ENCODE measurements at regions not wholly inside any gene's neighbourhood (a gene's known extent, or its start where the extent isn't known, plus 50 kb on each side); places are given as distances from the start of the nearest gene placed in this dataset.
"Not testable (repeated sequence)": the region's sequence is repeated elsewhere in the genome, so short reads cannot be mapped to it uniquely, and the experiment has no call there.

DNA sequence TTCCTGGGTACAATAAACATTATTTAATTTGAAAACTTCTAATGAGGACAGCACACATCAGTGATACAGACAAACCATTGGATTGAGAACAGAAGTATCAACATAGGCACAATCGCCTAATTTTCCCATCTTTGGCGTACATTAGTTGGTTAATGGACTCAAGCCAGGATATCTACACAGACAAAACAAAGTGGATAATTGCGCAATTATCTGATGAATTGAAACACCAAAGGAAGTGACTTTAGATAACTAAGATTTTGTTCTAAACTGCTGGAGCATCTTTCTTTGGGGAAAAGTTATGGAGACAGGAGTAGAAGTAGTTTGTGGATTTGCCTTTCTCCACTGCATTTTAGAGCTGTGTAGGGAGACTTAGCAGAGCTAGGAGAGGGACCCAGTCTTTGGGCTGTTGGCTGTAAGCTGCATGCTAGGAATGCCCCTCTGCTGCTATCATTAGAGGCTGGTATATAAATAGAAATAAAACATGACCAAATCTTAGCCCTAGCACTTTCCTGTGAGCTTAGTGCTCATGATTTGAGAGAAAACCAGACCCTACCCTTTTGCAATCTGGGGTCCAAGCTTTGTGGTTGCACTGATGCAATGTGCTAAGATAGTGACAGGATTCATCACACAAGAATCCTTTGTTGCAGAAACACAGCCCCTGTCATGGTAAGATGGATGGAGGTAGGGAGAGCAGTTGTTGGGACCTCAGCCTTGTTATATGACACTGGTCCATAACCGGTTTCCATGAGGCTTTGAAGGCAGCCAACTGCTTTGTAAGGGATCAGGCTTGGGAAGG is 264.5 kb upstream of the PIK3C3 start:
- no peak for DNase-seq

DNA sequence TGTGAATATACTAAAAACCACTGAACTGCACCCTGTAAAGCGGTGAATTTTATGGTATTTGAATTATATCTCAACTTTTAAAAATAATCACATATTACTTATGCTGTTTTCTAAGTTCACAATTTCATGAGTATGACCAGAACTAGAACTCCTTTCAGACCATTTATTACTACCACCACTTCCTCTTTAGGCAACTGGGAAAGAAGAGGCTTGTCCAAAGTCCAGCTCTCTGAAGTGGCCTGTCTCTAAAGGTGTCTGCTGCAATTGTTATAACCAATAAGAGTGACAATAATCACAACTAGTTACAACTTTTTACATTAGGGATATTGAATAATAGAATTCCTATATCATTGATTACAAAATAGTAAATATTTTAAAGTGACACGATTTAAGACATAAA is 267.9 kb upstream of the PIK3C3 start:
- DNase-seq: no peak

DNA sequence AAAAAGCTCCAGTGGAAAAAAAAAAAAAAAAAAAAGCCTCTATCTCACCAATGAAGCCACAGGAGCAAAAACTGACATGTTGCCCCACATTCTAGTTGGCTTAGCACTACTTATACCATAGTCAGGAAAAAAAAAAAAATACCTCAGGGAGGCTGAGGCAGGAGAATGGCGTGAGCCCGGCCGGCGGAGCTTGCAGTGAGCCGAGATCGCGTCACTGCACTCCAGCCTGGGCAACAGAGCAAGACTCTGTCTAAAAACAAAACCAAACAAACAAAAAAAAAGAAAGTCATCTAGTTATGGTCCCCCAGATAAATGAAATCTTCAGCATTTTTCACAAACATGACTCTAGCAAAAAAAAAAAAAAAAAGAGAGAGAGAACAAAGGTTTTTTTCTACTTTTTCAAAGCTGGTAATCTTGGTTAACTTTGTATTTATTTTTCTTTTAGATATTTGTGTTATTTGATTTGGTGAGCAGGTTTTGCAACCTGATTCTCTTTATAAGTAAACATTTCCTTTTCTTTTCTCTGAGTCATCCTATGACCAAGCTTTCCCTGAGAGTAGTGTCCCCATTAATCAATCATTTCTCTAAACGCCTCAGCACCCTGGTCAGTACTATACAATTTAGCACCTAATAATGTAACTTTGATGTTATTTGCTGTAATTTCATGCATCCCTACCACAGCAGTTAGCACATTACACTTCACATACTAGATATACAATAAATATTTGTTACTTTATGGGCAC is 273.7 kb upstream of the PIK3C3 start:
- no peak for DNase-seq

DNA sequence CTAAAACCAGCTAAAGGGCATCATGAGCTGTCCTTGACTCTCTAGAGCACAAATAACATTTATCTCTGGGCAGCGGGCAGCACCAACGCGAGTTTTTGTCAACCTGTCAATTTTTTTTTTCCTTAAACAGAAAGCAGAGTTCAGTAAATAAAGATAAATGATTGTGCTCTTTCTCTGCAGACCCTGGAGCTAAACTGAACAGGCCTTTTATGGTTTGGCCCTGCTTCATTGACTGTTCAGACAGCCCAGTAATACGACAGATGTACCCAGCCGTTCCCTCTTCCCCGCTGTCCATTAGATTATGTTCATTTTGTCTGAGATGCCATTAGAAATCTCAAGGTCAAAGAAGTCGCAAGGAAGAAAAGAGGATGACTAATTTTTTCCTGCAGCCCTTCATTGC is 280.5 kb upstream of the PIK3C3 start:
- no peak for DNase-seq

DNA sequence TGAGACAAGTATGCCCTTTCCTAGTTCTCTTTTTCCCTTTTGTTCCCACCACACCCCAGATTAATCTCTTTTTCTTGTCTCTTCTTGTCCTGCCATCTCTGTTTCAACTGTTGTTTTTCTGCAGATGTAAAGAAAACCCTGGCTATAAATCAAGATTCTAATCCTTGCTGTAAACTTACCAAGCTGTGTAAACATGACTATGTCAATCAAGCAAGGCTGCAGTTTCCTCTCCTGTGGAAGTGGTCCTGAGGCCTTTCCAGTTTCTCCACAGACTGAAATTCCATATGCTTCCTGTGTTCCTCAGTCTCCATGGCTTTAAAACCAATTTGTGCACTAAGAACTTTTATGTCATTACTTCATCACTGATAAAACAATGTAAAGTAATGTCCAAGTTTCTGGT is 288.8 kb upstream of the PIK3C3 start:
- DNase-seq: no peak

DNA sequence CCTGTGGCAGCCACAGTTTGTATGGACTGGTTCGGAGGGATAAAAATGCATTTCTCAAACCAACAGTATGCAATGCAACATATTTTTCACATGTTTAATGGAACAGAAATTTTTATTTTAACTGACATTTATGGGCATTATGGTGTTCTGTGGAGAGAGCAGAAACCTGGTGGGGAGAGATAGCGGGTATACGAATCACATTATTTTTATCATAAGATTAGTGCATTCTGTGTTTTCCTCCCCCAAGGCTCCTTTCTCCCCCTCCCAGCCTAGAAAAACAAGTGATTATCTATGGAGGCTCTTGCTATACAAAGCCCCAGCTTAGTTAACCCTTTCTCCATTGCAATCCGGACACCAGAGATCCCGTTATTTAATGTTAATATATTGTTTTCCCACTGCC is 289.8 kb upstream of the PIK3C3 start:
- DNase-seq: no peak

DNA sequence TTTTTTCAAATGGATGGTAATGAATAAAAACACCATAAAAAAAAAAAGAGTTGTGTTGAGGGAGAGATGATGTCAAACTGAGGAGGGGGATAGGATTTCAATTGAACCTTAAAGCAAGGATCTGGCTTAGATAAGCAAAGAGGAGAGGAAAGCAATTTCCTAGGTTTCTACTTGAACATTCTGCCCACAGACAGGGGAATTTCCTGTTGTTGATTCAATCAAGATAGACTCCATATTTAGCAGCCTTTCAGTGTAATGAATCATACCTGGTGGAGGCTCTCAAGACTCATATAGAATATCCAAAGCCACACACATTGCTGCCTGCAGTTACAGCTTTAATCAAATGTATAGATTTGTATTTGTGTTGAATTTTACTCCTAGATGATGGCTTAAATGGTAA is 294.4 kb upstream of the PIK3C3 start:
- no peak for DNase-seq

DNA sequence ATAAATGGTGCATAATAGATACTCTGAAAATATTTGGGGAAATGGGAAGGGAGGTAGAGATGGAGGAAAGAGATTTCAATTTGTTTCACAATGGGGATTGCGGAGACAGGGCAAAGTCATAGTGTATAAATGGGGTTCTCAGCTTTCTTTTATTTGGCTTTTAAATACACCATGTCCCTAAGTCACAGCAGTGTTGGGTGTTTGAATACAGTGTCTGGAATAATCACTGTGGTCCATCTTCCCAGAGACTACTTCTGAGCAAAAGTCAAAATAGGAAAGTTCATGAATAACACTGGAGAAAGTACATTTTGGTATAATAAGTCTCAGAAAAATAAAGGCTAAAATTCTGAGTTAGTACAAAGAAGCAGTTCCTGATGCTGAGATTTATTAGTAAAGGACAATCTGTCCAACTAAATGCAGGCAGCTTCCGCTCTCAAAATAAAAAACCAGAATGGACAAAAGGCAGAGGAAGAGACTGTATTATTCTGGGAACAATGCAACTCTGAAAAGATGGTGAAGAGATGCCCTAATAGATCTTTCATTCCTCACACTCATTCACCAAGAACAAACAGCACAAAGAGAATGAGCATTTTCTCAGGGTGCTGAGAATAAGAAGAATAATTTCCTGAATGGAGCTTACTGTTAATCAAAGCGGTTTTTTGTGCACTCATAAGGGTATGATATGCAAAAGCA is 295.4 kb upstream of the PIK3C3 start:
- no peak for DNase-seq

DNA sequence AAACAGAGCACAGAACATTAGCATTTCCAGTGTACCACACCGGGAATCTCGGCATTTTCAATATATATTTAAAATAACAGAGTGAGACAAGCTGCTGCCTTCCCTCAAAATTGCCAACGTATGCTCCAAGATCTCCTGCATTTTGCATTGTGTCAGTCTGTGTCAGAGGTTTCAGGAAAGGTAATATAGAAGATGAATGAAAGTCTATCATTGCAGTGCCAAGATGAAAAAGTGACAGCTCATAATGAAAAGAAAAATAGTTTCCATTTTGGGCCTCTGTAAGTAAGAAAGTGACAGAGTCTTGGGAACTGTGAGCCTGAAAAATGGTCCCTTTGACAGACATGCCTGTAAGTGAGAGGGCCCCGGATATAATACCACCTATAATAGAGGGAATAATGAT is 297.8 kb upstream of the PIK3C3 start:
- no peak for DNase-seq

DNA sequence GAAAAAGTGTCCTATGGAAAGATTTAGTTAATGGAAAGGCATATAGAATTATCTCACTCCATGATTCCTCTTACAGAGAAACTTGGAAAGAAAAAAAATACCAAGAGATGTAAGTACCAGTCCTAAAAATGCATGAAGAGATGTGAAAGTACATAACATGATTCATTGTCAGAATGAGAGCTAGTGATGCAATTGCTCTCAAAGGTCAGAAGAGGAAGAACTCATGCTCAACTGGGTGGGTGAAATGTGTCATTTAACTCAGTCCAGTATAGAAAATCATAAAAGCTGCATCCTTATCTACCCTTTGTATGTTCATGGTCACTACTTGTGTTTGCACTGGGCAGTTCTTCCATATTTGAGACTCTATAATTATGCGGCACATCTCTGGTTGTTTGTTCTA is 300.0 kb upstream of the PIK3C3 start:
- DNase-seq: no peak

DNA sequence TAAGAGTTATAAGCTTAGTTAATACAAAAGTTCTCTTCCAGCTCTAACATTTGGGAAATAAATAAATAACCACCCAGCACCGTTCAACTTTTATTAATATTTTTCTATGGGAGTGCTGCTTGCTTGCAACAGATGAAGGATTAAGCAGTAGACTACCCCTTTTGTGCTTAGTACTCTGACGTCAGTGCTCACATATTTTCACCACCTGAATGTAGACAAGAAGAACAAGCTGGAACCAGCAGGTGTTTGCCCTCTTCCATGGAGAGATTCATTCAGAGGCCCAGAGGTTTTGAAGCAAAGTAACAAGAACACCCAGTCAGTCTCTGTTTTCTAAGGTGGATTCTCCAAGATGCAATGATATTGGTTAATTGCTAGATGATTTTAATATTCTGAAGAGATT is 307.1 kb upstream of the PIK3C3 start:
- DNase-seq: no peak

DNA sequence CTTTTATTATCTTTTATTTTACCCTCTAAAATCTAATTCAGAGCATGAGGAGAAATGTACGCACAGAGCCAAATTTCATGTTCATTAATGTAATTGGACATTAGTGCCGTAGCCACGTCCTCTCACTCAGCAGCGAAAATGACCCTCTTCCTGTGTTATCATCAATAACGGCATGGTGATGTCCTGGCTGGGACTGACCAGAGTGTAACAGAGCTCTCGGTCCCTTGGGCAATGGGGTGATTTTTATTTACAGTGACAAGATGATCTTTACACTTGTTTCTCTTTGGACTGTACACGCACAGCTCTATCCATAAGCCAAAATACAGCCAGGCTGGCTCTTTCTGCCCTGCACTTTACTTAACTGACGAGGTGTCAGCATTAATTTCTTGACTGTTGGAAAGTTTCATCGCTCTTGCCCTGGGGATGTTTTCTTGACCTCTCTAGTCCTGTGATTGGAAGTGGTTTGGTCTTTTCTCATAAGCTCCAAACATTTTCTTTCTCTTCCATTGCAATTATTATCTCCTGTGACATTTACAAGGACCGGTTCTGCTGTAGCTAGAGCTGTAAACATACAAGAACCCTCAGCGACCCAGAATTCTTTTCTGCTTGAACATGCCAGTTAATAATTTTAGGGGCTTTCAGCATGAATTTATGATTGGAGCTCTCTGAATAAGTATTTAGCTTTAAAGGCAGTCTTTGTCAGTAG is 308.0 kb upstream of the PIK3C3 start:
- DNase-seq: no peak

DNA sequence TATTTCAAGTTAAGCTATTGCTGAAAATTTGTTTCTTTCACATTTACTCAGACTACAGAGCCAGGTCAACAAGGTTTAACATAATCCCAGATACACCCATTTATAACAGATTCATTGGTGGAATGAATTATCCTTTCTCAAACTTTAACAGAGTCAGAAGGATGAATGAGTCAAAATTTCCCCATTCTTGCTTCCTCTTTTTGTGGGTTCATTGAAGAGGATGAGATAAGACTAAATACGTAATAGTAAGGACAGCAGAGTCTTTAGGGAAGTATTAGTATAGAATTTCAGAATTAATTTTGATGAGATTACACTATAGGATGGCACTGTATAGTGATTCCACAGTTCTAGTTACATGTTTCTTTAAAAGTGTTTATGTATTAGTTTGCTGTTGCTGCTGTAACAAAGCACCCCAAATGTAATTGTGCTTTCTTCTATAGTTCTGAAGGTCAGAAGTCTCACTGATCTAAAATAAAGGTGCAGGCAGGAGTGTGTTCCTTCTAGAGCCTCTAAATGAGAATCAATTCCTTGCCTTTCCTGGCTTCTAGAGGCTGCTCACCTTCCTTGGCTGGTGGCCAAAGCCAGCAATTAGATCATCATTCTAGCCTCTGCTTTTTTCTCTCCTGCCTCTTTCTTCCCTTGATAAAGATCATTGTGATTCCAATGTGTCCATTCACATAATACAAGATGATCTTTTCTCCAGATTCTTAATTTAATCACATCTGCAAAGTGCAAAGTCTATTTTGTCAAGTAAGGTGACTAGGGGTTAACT is 309.3 kb upstream of the PIK3C3 start:
- DNase-seq: no peak

DNA sequence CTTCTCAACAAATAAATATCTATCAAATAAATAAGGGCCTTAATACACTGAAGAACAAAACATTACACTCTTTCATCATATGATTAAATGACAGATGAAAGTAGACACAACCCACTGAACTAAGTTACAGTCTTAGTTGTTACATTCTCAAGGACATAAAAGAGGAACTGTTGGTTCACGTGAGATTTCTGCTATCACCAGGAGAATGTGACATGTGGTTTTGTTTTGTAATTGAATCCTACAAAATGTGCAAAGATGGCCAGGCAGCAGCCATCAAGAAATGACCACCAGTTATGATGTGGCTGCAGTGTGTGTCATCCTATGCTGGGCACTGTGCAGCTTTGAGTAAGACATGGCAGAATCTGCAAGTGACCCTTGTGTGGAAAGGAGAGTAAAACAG is 310.6 kb upstream of the PIK3C3 start:
- DNase-seq: no peak

DNA sequence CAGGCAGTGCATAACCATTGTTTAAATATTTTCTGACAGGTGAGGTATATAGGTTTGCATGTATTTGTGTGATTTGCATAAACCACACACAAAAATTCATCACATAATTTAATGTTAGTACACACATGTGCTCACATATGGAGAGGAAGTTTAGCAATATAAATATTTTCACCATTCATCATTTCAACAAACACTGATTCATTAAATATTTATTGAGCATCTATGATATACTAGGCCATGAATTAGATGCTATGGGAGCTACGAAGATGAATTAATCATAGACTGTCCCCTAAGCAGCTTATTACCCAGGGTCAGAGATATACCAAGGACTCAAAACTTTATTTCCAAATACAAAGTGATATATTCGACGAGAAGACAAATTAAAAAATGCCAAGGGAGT is 311.6 kb upstream of the PIK3C3 start:
- no peak for DNase-seq

DNA sequence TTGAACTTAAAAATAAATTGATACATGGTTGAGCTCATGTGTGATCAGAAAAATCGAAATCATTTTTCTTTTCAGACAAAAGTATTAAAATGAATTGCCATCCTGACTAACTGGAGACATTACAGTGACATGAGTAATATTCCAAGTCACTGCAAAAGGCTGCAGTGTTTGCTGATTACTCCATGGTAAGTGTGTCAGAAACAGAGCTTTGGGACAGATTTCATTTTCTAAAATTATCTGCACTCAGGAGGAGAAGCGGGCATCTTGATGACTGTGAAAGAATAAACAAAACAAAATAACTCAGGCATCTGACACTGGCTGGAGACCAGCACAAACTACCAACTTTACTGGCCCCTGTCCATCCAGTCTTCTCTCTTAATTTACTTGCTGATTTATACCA is 312.3 kb upstream of the PIK3C3 start:
- no peak for DNase-seq

DNA sequence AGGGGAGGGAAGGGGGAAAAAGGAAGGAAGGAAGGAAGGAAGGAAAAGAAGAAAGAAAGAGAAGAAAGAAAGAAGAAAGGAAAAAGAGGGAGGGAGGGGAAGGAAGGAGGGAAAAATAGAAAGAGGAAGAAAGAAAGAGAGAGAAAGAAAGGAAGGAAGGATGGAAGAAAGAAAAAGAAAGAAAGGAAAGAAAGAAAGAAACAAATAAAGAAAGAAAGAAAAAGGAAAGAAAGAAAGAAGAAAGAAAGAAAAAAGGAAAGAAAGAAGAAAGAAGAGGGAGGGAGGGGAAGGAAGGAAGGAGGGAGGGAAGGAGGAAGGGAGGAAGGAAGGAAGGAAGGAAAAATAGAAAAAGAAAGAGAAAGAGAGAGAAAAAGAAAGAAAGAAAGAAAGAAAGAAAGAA is 315.8 kb upstream of the PIK3C3 start:
- DNase-seq: no peak

DNA sequence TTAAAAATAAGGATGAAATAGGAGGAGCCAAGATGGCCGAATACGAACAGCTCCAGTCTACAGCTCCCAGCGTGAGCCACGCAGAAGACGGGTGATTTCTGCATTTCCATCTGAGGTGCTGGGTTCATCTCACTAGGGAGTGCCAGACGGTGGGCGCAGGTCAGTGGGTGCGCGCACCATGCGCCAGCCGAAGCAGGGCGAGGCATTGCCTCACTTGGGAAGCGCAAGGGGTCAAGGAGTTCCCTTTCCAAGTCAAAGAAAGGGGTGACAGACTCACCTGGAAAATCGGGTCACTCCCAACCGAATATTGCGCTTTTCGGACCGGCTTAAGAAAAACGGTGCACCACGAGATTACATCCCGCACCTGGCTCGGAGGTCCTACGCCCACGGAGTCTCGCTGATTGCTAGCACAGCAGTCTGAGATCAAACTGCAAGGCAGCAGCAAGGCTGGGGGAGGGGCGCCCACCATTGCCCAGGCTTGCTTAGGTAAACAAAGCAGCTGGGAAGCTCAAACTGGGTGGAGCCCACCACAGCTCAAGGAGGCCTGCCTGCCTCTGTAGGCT is 323.2 kb upstream of the PIK3C3 start:
- DNase-seq: not testable (repeated sequence)

DNA sequence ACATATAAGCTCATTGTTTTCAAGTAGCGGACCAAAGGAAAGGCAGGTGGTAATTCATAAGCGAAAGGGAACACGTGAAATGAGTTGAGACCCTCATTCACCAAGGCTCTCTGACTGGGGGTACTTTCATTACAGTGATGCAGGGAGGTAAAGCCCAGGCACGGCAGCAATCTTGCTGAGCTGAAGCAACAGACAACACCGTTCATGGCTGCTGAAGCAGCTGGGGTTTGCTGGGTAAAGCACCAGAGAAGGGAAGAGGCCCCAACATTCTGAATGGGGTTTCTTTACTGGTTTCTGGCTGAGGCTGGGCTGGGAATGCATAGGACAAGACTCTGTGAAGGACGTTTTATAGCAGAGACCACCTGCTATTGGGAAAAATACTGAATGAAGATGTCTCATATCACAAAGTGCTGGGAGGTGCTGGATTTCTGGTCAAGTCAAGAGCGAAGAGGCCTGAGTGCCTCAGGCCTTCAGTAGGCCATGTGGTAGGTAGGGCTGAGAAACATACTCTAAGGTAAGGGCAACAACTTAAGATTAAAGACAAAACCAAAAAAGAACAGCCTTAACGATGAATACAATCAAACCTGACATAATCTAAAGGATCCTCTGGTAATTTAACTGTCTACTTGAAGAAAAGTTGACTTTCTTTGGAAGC is 324.7 kb upstream of the PIK3C3 start:
- no peak for DNase-seq

DNA sequence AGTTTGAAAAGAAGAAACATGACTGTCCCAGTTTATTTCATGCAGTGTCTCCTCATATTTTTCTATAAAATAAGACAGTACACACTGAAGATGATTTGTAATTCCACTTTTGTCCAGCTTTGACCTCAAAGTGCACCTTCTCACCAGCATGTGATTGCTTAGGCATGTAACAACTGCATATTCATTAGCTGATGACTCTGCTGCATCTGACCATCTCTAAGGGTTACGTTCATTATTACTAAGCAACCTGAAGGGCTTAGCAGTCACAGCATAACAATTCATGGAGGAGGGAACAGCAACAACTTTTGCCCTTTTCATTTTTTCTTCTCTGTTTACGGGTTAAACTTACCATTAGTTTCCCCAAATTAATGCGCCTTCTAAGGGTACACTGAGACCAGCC is 330.6 kb upstream of the PIK3C3 start:
- DNase-seq: no peak

DNA sequence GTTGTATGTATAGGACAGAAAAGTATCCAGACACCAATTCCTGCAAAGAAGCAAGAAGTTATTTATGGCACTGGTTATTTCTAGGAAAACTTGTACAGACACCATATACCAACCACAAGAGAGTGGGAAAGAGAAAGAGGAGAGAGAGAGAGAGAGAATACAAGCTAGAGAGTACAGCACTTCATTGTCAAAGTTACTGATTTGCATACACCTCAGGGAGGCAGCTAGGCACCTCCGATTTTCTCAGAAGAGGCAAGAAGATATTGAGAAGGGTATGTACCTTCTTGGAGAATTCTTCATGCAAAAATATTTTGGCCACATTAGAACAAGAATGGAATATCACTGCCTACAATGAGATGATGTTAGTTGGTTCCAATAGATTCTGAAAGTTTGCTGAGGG is 333.9 kb upstream of the PIK3C3 start:
- no peak for DNase-seq

DNA sequence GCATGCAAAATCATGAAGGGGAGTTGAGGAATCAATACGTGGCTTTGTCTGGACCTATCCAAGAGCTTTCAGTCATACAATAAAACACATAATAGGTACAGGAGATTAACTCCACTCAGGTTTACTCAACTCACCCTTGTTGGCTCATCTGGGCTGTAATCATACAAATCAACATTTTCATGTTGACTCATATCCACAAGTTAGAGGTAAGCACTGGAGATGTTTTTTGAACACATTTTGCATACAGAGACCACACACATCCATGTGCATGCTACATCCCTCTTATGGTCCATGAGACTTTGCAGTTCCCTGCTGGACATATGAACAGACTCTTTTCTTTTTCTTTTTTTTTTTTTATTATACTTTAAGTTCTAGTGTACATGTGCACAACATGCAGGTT is 336.9 kb upstream of the PIK3C3 start:
- no peak for DNase-seq

Data from T-helper 9 cell (primary cell).